GM19239 (cell line): ENCODE measurements at regions not wholly inside any gene's neighbourhood (a gene's known extent, or its start where the extent isn't known, plus 50 kb on each side); places are given as distances from the start of the nearest gene placed in this dataset.
"Not testable (repeated sequence)": the region's sequence is repeated elsewhere in the genome, so short reads cannot be mapped to it uniquely, and the experiment has no call there.

ENCODE experiments used
- DNase-seq: peaks from one replicate; pipeline ENCODE4 v3.0.0; 2011; ENCODE audit warnings: low spot score; ENCODE audit not compliant: insufficient read length
- FAIRE-seq: peaks from 2 replicates; lab custom pipeline; 2011; peaks lifted over from hg19 to GRCh38; lab: Jason Lieb, UNC

DNA sequence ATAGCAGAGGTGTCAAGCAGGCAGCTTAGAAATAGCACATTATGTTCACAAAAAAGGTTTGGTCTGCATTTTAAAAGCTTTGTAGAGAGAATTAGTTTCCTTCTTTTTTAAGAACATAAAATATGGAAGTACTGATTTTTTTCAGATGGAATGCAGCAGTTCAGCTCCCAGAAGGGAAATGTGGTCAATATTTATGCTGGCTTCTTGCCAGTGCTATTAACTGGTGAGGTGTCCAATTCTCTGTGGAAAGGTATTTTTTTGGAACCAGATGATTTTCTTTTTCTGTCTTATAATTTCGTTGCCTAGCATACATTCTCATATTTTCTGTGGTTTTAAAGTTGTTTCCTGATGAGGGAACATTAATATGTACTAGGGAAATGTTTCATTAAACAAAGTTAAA, 211.4 kb upstream of the ZNF385D start:
- FAIRE-seq (no peak), DNase-seq (no peak)

DNA sequence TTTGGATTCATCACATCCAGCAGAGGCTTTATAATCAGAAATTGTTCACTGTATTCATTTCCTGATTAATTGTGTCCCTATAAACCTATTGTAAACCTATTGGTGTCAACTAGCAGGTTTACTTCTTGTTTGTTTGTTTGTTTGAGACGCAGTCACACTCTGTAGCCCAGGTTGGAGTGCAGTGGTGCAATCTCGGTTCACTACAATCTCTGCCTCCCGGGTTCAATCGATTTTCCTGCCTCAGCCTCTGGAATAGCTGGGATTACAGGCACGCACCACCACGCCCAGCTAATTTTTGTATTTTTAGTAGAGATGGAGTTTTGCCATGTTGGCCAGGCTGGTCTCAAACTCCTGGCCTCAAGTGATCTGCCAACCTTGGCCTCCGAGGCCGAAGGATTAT, 215.4 kb upstream of the ZNF385D start:
- DNase-seq = not testable (repeated sequence)

DNA sequence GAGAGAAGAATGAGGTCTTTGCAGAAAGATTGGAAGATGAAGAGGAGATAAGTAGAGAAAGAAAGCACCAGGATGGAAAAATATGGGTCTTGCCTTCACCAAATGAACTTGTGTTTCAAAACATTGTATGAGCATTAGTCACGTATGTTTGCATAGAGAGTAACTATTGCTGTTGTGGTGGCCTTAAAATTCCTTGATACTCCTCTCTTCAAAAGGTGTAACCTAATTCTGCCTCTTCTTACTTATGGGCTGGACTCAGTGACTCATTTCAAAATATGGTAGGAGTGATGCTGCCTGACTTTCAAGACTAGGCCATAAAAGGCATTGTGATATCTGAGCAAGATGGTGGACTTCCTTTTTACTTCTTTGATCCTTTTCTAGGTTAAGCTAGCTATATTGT, 228.7 kb upstream of the ZNF385D start:
- FAIRE-seq (no peak), DNase-seq (no peak)

More for the DNA sequence above, 215.4 kb upstream of the ZNF385D start:
- not testable (repeated sequence) for FAIRE-seq

DNA sequence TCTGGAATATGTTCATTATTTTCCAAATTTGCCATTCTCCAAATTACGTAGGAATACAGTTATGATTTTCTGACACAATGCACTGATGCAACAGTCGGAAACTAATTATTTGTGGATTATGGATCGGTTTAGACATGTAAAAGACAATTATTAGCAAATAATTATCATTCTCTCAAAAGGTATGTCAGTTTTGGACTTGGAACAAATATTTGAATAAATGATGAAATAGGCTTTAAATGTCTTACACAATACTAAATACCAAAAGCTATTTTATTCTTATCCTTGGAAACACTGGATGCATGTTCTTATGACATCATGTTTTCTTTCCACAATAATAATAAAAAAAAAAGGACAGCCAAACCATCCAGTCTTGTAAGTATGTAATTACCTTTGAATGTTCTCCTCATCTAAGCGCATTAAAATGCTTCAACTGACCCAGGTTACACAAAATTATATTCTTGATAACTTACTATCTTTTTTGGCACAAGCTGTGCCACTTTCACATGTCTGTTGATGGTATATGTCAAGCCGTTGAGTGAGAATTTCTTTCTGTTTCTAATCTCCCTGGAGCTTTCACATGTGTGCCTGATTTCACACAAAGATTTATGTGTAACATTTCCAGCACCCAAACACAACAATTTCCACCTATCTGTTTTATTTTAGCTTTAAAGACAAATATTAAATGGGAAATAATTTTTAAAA, 238.5 kb upstream of the ZNF385D start:
- FAIRE-seq = no peak

DNA sequence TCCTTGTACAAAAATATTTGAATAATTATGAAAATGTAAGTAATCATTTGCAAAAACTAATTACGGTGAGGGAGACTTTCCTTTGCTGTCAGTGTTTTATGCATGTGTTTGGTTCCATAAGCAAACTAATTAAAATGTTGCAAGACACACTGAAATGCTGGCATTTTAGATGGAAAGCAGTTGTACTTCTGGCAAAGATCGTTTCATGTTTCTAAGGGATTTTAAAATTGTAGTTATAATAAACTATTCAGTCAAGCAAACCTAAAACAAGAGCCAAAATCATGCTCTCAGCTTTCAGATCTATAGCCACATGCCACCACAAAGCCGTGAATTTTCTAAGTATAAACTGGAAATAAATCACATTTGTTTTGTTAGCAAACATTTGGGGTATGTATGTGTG, 240.1 kb upstream of the ZNF385D start:
- no peak for DNase-seq
- FAIRE-seq = no peak

More for the DNA sequence above, 238.5 kb upstream of the ZNF385D start:
- no peak for DNase-seq

DNA sequence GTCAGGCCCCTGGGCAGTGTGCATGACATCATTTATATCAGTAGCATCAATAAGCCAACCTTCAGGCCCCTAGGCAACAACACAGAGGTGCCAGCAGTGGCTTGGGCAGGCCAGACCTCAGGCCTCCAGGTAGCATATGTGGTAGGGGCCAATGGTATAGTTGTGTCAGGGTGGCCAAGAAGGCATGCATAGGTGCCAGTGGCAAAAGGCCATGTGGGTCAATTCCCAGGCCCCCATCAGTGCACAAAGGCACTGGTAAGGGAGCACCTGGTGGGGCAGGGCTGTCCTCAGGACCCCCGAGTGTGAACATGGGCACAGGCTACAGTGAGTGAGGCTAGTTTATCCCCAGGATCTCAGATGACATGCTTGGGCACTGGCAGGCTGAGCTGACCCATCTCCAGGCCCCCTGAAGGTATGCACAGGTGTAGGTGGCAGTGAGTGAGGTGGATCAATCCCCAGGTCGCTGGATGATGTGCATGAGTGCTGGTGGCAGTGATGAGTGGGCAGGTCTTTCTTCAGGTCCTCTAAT, 244.1 kb upstream of the ZNF385D start:
- FAIRE-seq (no peak), DNase-seq (no peak)

DNA sequence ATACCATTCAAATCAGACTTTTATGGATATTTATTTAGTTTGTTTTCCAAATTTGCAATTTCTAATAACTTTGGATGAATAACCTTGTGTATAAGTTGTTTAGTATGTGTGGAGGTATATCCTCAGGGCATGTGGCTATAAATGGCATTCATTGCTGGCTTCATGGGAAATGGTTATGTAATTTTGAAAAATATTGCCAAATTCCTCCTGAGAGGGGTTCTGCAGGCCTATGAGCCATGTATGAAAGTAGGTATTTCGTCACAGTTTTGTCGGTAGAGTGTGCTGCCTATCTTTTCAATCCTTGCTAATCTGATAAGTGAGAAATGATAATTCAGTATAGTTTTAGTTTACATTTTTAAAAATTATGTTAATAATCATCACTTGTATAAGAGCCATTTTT, 256.4 kb upstream of the ZNF385D start:
- FAIRE-seq (no peak), DNase-seq (no peak)

DNA sequence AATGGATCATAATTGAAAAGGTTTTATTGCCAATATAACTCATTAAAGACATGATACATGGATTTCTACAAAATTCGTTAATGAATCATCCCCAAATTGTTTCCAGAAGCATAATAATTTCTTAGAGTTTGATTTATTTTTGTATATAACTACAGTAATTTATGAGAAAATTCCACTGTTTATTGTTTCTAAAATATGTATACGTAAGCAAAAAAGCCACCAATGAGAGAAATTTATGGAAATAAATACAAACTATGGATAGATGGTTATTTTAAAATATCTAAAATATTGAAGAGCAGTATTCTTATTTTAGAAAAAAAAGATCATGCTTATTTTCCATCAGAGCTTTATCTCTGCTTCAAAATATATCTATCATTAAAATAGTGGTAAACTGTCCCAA, 260.0 kb upstream of the ZNF385D start:
- no peak for FAIRE-seq
- DNase-seq = no peak

DNA sequence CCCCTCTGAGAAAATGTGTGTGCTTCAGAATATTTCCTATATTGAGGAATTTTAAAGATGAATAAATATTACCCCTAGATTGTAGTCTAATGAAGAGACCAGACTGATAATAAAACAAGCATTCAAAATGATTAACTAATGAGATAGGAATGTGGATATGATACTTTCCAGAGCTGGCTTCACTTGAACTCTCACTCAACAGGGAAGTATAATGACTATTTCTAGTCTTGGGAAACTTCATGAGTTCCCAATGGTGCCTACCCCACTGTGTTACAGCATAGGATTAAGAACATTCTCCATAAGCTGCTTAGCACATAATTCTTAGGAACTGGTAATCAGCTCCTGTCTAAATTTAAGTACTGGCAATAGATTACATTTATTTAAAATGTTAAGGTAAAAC, 261.5 kb upstream of the ZNF385D start:
- FAIRE-seq (no peak), DNase-seq (no peak)

DNA sequence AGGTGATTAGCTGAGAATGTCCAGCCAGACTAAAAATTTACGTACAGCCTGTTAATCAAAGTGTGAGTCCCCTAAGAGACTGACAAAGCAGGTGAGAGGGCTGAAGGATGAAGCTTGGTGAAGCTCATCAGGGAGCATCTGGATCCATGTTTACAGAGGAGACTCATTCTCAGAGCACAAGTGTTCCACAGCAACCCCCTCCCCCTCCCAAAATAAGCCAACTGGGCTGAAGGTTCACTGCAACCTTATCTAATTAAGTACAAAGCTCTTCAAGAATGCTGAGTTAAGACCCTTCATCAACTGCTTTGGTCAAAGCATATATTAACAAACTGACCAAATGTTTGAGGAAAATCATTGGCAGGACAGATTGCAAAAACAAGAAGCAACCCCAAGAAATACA, 262.6 kb upstream of the ZNF385D start:
- DNase-seq (no peak), FAIRE-seq (no peak)

DNA sequence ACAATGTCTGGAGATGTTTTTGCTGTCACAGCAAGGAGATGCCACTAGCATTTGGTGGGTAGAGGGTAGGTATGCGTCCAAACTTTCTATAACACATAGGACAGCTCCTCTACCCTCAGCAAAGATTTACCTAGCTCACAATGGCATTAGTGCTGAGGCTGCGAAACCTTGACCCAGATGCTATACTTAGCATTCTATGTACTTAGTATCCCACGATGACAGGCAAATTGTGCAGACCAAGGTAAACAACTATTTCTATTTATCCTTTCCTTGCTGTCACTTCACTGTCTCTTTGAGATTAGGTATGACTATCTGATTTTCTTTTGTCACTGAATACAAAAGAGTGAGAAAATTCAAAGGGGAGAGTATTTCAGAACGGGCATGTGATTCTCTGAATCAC, 265.2 kb upstream of the ZNF385D start:
- DNase-seq (no peak), FAIRE-seq (no peak)

DNA sequence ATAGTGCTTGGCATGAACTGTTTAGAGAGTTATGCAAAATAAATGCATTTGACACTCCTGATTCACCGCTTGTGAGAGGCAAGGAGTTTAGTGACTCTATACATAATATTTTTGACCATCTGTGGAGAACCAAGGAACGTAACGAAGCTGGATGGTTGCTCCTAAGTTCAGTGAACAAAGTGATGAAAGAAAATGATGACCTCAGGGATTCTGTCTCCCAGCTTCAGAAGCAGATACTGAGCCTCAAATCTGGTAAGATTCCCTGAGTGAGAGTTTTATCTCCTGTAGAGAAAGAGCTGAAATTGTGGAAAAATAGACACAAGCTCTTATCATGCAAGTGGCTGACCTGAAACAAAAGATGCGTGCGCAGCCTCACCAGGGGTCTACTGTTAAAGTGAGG, 273.6 kb upstream of the ZNF385D start:
- not testable (repeated sequence) for FAIRE-seq, DNase-seq

DNA sequence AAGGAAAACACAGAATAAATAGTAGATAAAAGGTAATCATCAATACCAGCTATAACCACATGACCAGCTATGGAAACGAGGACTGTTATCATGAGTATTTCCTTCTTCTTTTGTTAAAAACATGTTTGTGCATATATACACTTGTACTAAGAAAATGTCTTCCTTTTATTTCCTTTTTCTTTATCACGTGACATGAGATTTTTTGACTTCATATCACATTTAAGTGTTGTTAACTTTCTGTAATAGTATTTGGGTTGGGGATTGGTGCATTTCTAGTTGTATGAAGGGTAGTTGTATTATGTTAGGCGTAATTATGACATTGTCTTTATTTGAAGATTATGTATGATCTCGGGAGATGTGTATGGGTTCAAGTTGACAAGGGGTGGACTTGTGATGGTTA, 278.5 kb upstream of the ZNF385D start:
- DNase-seq (no peak), FAIRE-seq (no peak)

DNA sequence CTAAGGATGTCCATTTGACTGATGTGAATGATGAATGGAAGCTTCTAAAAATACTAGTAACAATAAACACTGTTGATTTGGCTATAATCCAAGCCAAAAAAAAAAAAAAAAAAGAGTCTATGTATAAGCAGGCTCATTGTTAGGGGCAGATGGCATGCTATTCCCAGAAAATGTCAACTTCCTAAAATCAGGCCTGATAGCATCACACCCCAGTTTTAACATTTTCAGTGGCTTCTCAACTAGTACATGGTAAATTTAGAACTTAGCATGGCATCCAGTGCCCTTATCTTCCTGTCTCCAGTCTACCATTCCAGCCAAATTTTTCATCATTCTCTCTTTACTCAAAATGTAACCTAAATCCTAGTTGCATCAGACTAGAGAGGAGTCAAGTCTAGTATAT, 288.2 kb upstream of the ZNF385D start:
- no peak for DNase-seq
- no peak for FAIRE-seq

DNA sequence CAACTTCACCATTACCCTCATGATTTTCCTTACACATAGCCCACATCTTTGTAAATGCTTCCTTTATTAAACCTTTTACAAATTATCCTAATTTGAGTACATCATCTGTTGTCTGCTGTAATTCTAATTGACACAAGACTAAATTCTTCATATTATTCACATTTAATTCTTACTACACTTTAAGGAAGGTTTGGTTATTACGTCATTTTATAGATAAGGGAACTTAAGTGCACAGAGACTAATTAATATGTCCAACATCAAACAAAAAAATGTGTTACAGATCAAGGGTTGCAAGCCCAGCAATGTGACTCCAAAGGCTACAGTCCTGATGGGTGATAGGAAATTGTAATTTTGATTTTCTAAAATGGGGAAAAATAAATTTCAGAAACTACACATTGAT, 289.1 kb upstream of the ZNF385D start:
- FAIRE-seq = no peak
- no peak for DNase-seq

DNA sequence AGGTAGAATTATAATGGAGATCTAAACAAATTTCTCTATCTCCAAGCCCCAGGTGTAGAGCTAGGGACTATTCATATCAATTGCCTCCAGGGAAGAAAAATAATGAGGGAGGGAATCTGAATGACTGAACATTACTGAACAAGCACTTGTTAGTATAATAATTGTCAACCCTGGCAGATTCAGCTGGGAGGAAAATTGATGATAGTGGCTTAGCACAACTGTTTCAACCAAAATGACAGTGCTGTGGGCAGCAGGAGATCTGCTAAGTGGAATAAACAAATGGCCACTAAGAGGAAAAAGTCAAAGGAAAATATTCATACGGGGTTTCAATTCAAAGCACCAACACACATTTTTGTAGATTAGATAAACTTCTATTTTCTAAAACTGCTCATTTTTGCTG, 294.9 kb upstream of the ZNF385D start:
- DNase-seq (no peak), FAIRE-seq (no peak)

DNA sequence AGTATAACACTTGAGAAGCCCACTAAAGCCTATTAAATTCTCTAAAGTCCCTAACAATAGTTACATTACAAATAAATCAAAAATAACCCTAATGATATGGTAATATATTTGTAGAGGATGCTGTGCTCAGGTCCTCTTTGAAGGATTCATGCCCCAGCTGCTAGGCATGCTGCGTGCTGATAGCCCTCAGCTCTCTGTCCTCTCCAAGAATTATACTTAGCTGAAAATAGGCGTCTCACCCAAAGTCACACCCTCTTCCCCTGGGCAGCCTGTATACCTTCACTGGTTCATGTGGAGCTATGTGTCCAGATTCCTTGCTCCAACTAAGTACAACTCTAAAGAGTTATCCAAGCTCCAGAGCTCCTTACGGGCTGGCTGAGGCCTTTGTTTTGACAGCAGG, 312.5 kb upstream of the ZNF385D start:
- FAIRE-seq (no peak), DNase-seq (no peak)

DNA sequence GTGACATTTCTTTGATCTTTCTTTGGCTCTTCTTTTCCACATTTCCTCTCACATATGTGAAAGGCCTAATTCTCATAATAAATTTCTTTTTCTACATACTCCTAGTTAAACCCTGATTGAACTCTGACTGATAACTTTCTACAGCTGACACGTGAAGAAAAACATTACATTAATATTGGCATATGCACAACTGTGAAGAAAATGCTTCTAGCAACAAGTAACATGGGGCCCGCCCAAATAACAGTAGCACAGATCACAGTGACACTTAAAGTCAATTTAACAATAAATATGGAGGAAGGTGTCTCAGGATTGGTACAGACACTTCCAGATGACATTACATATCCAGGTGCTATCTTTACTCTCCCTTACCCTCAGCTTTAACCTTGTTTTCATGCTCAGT, 317.6 kb upstream of the ZNF385D start:
- DNase-seq = no peak
- no peak for FAIRE-seq

DNA sequence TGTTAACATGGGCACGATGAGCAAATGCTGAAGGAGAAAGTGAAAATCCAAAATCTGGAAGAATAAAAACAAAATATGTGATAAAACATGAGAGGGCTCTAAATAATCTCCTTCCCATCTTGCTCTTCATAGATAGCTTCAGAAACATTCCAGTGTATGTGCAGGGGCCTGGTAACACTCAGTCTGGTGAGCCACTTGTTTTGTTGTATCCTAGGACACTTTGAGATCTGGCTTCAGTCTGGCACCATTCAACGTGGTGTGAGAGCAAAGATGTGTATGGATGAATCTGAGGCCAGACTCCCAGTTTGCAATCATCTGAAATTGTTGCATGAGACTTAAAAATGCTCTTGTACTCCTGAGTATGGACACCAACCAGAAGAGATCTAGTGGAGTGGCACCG, 337.2 kb upstream of the ZNF385D start:
- DNase-seq (no peak), FAIRE-seq (peak; percentile 63)

DNA sequence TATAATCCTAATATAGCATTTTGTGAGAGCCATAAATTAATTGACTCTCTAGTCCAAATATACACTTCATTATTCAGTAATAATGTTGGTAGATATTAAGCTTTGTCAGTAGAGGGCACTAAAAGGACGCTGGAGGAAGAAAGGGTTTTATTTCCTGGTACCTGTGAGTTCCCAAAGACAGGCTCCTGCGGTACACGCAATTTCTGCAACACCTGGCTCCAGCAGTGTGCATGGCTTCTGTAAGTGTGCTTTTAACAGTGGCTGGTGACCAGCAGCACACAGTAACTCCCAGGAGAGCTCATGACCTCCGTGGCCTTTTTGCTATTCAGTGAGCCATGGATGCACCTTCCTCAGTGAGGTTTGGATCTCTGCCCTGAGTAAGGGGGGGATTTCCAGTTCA, 338.3 kb upstream of the ZNF385D start:
- DNase-seq (peak; percentile 1), FAIRE-seq (peak; percentile 80)

DNA sequence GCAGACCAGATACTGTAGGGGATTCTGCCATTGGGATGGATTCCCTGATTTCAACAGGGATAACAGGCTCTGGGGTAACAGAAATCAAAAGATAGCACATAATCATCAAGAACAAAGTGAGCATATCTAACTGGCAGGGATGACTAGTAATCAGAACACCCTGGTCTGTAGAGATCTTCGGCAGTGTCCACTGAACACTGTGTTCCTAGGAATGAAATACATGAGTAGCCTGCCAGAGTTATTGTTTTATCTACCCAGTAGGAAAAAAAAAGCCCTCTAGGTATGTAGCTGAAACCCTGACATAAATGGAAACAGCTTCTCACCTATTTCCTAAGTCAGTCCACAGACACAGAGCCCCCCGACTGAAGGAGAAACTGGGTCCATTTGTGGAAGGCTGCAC, 340.3 kb upstream of the ZNF385D start:
- no peak for FAIRE-seq
- no peak for DNase-seq

DNA sequence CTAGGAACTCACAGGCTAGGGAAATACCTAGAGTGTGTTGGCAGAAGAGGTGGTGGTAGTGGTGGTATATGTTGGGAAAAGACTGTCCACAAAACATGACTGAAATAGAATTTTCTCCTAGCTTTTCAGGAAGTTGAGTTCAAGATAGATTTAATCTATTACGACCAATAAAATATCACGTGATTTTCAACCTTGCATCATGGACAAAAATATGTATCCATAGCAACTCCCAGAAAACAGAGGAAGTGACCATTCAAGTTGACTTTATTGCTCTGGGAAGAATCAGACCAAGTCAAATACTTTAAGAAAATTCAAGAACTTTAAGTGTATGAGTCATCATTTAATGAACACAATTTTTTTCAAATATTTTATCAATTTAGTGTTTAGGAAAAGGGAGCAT, 347.0 kb upstream of the ZNF385D start:
- no peak for DNase-seq
- no peak for FAIRE-seq
